Mesenchymal stem cell (in vitro differentiated cells and primary cell): ENCODE measurements at regions not wholly inside any gene's neighbourhood (a gene's known extent, or its start where the extent isn't known, plus 50 kb on each side); places are given as distances from the start of the nearest gene placed in this dataset.

ENCODE experiments used
- DNase-seq: peaks from one replicate; pipeline ENCODE4 v3.0.0-alpha.2; 2013
- H2AFZ ChIP-seq: one replicate; pipeline ENCODE4 v1.6.1; 2013; ENCODE audit warnings: low read depth, mild to moderate bottlenecking, control low read depth, inconsistent platforms, low read length, moderate library complexity
- H2AK5ac ChIP-seq: 2 replicates; pipeline ENCODE4 v1.6.1; 2013; ENCODE audit warnings: low read length, moderate library complexity, mild to moderate bottlenecking, inconsistent platforms; ENCODE audit not compliant: severe bottlenecking
- H2BK120ac ChIP-seq: one replicate; pipeline ENCODE4 v1.6.1; 2013; ENCODE audit warnings: low read depth, mild to moderate bottlenecking, inconsistent platforms, low read length, moderate library complexity
- H2BK12ac ChIP-seq, 2 experiments: one replicate each; pipeline ENCODE4 v1.6.1; 2013; ENCODE audit warnings: inconsistent platforms in 2 of 2, low read length in 2 of 2, mild to moderate bottlenecking in 2 of 2, moderate library complexity in 2 of 2, control low read depth in 1 of 2
- H2BK15ac ChIP-seq: one replicate; pipeline ENCODE4 v1.6.1; 2013; ENCODE audit warnings: mild to moderate bottlenecking, low read depth, inconsistent platforms; ENCODE audit not compliant: poor library complexity, severe bottlenecking
- H2BK5ac ChIP-seq: 2 replicates; pipeline ENCODE4 v1.6.1; 2013; ENCODE audit warnings: low read depth, mild to moderate bottlenecking, low read length, control low read depth, inconsistent platforms; ENCODE audit not compliant: poor library complexity, severe bottlenecking
- H3K14ac ChIP-seq, 2 experiments: one replicate each; pipeline ENCODE4 v1.6.1; 2013; ENCODE audit warnings: inconsistent platforms in 2 of 2, low read length in 2 of 2, control low read depth in 1 of 2, mild to moderate bottlenecking in 1 of 2, moderate library complexity in 1 of 2
- H3K18ac ChIP-seq, 2 experiments: one replicate each; pipeline ENCODE4 v1.6.1; 2013; ENCODE audit warnings: inconsistent platforms in 2 of 2, low read length in 2 of 2, control low read depth in 1 of 2, low read depth in 1 of 2, mild to moderate bottlenecking in 1 of 2
- H3K23ac ChIP-seq, 2 experiments: one replicate each; pipeline ENCODE4 v1.6.1; 2013; ENCODE audit warnings: inconsistent platforms in 2 of 2, low read length in 2 of 2, mild to moderate bottlenecking in 2 of 2, moderate library complexity in 2 of 2, control low read depth in 1 of 2
- H3K27ac ChIP-seq: 2 replicates; pipeline ENCODE4 v1.5.1; 2013; ENCODE audit warnings: mild to moderate bottlenecking, moderate library complexity, low read length, control low read depth, inconsistent platforms; ENCODE audit not compliant: poor library complexity, severe bottlenecking
- H3K27me3 ChIP-seq, 2 experiments: 2 replicates each; pipeline versions ENCODE4 v1.6.1 to v1.7.0; 2013; ENCODE audit warnings: low read length in 2 of 2, mild to moderate bottlenecking in 2 of 2, moderate library complexity in 2 of 2, control low read depth in 1 of 2, inconsistent platforms in 1 of 2; ENCODE audit not compliant: control insufficient read depth in 1 of 2, insufficient read depth in 1 of 2
- H3K36me3 ChIP-seq, 2 experiments: 2 replicates each; pipeline versions ENCODE4 v1.6.1 to v1.7.0; 2013; ENCODE audit warnings: low read length in 2 of 2, control low read depth in 1 of 2, inconsistent platforms in 1 of 2, low read depth in 1 of 2, mild to moderate bottlenecking in 1 of 2; ENCODE audit not compliant: insufficient read depth in 2 of 2, control insufficient read depth in 1 of 2
- H3K4ac ChIP-seq, 2 experiments: one replicate each; pipeline ENCODE4 v1.6.1; 2013; ENCODE audit warnings: inconsistent platforms in 2 of 2, low read length in 2 of 2, mild to moderate bottlenecking in 2 of 2, moderate library complexity in 2 of 2, control low read depth in 1 of 2, low read depth in 1 of 2
- H3K4me1 ChIP-seq: 2 replicates; pipeline ENCODE4 v1.6.1; 2013; ENCODE audit warnings: low read depth, low read length, control low read depth; ENCODE audit not compliant: control insufficient read depth, insufficient read depth
- H3K4me2 ChIP-seq: 2 replicates; pipeline ENCODE4 v1.6.1; 2013; ENCODE audit warnings: low read length, mild to moderate bottlenecking, inconsistent platforms; ENCODE audit not compliant: poor library complexity, severe bottlenecking
- H3K4me3 ChIP-seq, 2 experiments: 2 replicates each; pipeline versions ENCODE4 v1.5.1 to v1.7.0; 2013; ENCODE audit warnings: low read length in 2 of 2, mild to moderate bottlenecking in 2 of 2, control low read depth in 1 of 2, low read depth in 1 of 2; ENCODE audit not compliant: insufficient read depth in 1 of 2
- H3K79me1 ChIP-seq: replicated peaks from 2 replicates; pipeline ENCODE4 v1.6.1; 2013; ENCODE audit warnings: mild to moderate bottlenecking, control low read depth, low read length, inconsistent platforms; ENCODE audit not compliant: poor library complexity, severe bottlenecking
- H3K9ac ChIP-seq: 2 replicates; pipeline ENCODE4 v1.7.0; 2013; ENCODE audit warnings: mild to moderate bottlenecking, low read length, moderate library complexity
- H3K9me3 ChIP-seq: 2 replicates; pipeline ENCODE4 v1.7.0; 2013; ENCODE audit warnings: mild to moderate bottlenecking, low read length; ENCODE audit not compliant: control insufficient read depth
- H4K8ac ChIP-seq: one replicate; pipeline ENCODE4 v1.6.1; 2013; ENCODE audit warnings: inconsistent platforms, mild to moderate bottlenecking, low read length, moderate library complexity
- H4K91ac ChIP-seq: one replicate; pipeline ENCODE4 v1.6.1; 2013; ENCODE audit warnings: mild to moderate bottlenecking, low read length, inconsistent platforms
- WGBS: methylation state at CpG from one replicate; pipeline ENCODE4 v1.1.7; 2013; ENCODE audit warnings: mixed read lengths; 5-methylcytosine and 5-hydroxymethylcytosine counted together

DNA sequence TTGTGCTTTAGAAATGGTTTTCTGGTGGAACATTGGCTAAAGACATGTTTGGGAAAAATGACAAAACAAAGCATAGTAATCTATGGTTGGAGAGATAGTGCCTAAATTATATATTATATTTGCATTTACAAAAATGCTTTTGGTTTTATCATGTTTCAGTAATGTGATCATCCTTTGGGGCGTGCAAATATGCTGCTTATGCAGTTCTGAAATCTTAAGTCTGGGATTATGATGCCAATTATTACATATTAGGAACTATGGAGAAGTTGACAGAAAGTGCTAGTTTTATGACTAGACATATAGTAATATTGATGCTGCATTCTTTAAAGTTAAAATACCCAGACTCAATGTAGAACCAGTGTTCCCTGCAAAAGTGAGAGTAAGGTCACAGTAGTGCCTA lies 655.0 kb downstream of the METTL15 start:
- no peak overlapping the region for H2BK5ac ChIP-seq

DNA sequence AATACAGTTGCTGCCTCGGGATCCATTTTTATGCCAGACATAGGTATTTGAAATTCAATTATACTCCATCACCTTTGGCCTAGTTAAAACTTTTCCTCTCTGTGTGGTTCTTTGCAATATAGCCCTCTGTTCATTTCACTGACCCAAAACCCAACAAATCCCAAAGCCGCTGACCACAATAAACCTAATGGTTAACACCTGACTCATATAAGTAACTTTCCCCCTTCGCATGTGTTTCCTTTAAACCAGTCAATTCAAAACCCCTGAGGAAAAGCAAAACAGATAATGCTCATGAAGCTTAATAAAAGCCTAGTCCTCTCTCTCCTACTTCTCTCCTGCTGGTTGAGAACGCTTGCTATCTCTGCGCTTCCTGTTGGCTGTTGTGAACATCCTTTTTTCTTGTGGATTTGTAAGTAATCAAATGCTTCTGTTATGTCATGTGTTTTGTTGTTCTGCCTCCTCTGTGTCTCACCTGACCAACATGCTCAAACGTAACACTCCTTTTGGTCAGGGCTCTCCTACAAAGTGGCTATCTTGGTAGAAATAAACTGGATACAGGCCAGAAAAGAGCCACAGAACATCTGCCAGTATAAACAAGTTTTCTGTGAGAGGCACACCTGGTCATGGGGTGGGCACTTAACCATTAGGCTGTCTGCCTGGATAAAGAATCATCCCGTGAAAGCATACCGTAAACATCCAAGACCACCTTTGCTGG lies 652.6 kb downstream of the METTL15 start:
- Histone ChIP-seq H3K18ac (no peak overlapping the region), H3K79me1 (no peaks in the 10 kb centered on the region), H3K36me3 (no peaks in the 10 kb centered on the region), H3K27ac (peak overlapping the region; percentile 92), H3K4me1 (peaks cover 4% of the 10 kb centered on the region), H3K4ac (peak overlapping the region in 1 of 2 experiments; percentile 15), H2BK120ac (no peak overlapping the region), H2AFZ (no peak overlapping the region), H2BK15ac (no peak overlapping the region), H3K23ac (no peak overlapping the region), H2AK5ac (peak overlapping the region; percentile 81), H3K9me3 (no peaks in the 10 kb centered on the region), H3K14ac (no peak overlapping the region), H3K4me3 (no peak overlapping the region), H3K4me2 (peak overlapping the region; percentile 49), H3K27me3 (no peaks in the 10 kb centered on the region), H2BK12ac (peak overlapping the region in 1 of 2 experiments; percentile 63), H4K8ac (peak overlapping the region; percentile 9), H2BK5ac (peak overlapping the region; percentile 74), H4K91ac (no peak overlapping the region), H3K9ac (no peak overlapping the region)
- peak; percentile 12 for DNase-seq
- 85% methylated on average over 6 of the region's 8 CpGs for WGBS

More for the DNA sequence above, 655.0 kb downstream of the METTL15 start:
- Histone ChIP-seq H3K4me2 (no peak overlapping the region), H3K4me1 (peaks cover 4% of the 10 kb centered on the region), H2BK15ac (no peak overlapping the region), H3K27me3 (no peaks in the 10 kb centered on the region), H4K91ac (no peak overlapping the region), H3K27ac (no peak overlapping the region), H3K4ac (no peak overlapping the region), H3K79me1 (no peaks in the 10 kb centered on the region), H4K8ac (no peak overlapping the region), H3K36me3 (no peaks in the 10 kb centered on the region), H3K4me3 (no peak overlapping the region), H3K9ac (no peak overlapping the region), H2BK12ac (no peak overlapping the region), H2AFZ (no peak overlapping the region), H2BK120ac (no peak overlapping the region), H3K18ac (no peak overlapping the region), H3K14ac (no peak overlapping the region), H2AK5ac (no peak overlapping the region), H3K23ac (no peak overlapping the region), H3K9me3 (no peaks in the 10 kb centered on the region)
- WGBS = 100% methylated on average over 1 of the region's 1 CpG
- no peak for DNase-seq

DNA sequence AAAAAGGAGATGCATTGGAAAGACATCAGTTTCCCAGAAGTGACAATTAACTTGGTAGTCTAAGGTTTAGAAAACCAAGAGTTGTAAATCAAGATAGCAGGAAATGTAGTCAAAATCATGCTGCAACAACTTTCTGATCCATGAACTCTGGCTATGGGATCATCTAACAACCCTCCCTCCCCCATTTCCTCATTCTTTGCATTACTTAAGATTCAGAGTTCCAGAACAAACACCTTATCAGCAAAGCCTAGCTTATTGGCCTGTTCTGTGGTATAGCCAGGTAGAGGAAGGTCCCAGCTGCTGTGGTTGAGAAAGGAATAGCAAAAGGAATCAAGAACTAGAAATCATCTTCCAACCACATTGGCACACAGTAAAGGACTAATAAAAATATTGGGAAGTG lies 651.1 kb downstream of the METTL15 start:
- H3K18ac ChIP-seq = peak overlapping the region in 1 of 2 experiments; percentile 34
- no peak overlapping the region for H2AK5ac ChIP-seq
- no peak overlapping the region for H2BK5ac ChIP-seq
- no peak overlapping the region for H3K14ac ChIP-seq
- H2AFZ ChIP-seq = no peak overlapping the region
- H4K8ac ChIP-seq = no peak overlapping the region
- no peak overlapping the region for H3K4me2 ChIP-seq
- H4K91ac ChIP-seq = no peak overlapping the region
- H2BK15ac ChIP-seq = no peak overlapping the region
- peak overlapping the region in 1 of 2 experiments; percentile 63 for H2BK12ac ChIP-seq
- H3K9me3 ChIP-seq = no peaks in the 10 kb centered on the region
- H3K4me3 ChIP-seq = no peak overlapping the region
- no peaks in the 10 kb centered on the region for H3K79me1 ChIP-seq
- no peaks in the 10 kb centered on the region for H3K27me3 ChIP-seq
- no peaks in the 10 kb centered on the region for H3K36me3 ChIP-seq
- peaks cover 4% of the 10 kb centered on the region for H3K4me1 ChIP-seq
- peak; percentile 14 for DNase-seq
- H2BK120ac ChIP-seq = no peak overlapping the region
- no peak overlapping the region for H3K23ac ChIP-seq
- peak overlapping the region; percentile 29 for H3K27ac ChIP-seq
- no peak overlapping the region for H3K9ac ChIP-seq
- H3K4ac ChIP-seq = no peak overlapping the region

DNA sequence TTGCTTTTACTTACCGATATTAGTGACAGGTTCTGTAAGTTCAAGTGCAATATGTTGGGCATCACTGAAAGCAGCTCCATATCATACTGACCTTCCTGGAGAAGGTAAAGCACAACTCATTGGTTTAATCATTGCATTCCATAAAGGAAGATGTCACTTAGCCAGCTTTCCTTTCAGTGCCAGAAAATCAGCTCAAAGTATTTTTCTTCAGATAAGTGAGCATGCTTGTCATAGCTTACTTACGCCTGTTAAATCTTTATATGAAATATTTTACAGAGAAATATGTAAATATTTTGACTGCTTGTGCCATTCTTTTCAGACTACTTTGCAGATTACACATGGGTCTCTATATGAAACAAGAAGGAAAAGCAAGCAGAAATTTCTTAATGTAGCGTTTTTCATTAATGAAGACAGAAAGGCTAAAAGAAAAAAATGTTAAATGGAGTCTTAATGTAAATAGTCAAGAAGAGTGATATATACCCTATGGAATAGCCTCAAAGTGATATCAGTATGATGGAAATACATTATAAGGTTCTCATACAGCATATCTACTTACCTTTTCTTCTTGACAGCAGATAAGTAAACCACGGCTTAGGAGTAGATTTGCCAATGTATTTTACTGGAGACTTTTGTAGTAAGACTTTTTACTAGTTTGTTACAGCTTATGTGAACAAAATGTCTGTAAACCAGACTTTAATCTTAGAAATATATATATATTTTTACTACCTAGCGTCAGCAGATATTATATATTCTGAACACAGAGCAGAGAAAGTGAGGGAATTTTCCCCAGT lies 649.7 kb downstream of the METTL15 start:
- H2BK120ac ChIP-seq = no peak overlapping the region
- no peak overlapping the region for H3K4ac ChIP-seq
- no peak overlapping the region for H2BK12ac ChIP-seq
- peak overlapping the region; percentile 35 for H3K27ac ChIP-seq
- H4K91ac ChIP-seq = no peak overlapping the region
- no peak overlapping the region for H2AFZ ChIP-seq
- H3K4me3 ChIP-seq = no peak overlapping the region
- no peaks in the 10 kb centered on the region for H3K9me3 ChIP-seq
- 53% methylated on average over 2 of the region's 5 CpGs for WGBS
- peaks cover 4% of the 10 kb centered on the region for H3K4me1 ChIP-seq
- peak; percentile 34 for DNase-seq
- H2BK15ac ChIP-seq = no peak overlapping the region
- H3K9ac ChIP-seq = no peak overlapping the region
- no peak overlapping the region for H2BK5ac ChIP-seq
- no peak overlapping the region for H2AK5ac ChIP-seq
- H4K8ac ChIP-seq = no peak overlapping the region
- H3K23ac ChIP-seq = no peak overlapping the region
- H3K14ac ChIP-seq = no peak overlapping the region
- H3K27me3 ChIP-seq = no peaks in the 10 kb centered on the region
- no peaks in the 10 kb centered on the region for H3K36me3 ChIP-seq
- H3K18ac ChIP-seq = no peak overlapping the region
- no peak overlapping the region for H3K4me2 ChIP-seq
- H3K79me1 ChIP-seq = no peaks in the 10 kb centered on the region
